ENCODE measurements at regions not wholly inside any gene's neighbourhood (a gene's known extent, or its start where the extent isn't known, plus 50 kb on each side); places are given as distances from the start of the nearest gene placed in this dataset.
"Not testable (repeated sequence)": the region's sequence is repeated elsewhere in the genome, so short reads cannot be mapped to it uniquely, and the experiment has no call there.

GRCh38 chr10:20596065-20596755 is 300.9 kb downstream of the NEBL start:
- Histone ChIP-seq H3K9ac (ENCODE audit: insufficient read depth in 1 of 2, low read length in 2 of 2) (no peak overlapping the region), H3K4me1 (ENCODE audit: control insufficient read depth in 5 of 5, insufficient read depth in 5 of 5, low read length in 5 of 5) (peaks cover 0 to 12% (median 0%) of the 10 kb centered on the region in 5 donors), H3K27me3 (ENCODE audit: control insufficient read depth in 3 of 3, insufficient read depth in 3 of 3, low read length in 2 of 3) (no peaks in the 10 kb centered on the region), H3K4me3 (no peak overlapping the region), H3K27ac (ENCODE audit: low read depth in 1 of 2, low read length in 1 of 2) (no peak overlapping the region), H3K9me3 (ENCODE audit: control insufficient read depth in 4 of 4, insufficient read depth in 3 of 4, low read length in 3 of 4) (no peaks in the 10 kb centered on the region), H3K36me3 (ENCODE audit: control insufficient read depth in 4 of 4, insufficient read depth in 4 of 4, low read length in 4 of 4) (no peaks in the 10 kb centered on the region)
- no peak for ATAC-seq (ENCODE audit: insufficient read depth, low FRiP score)
- DNase-seq = no peak
- WGBS, 2 donors = 68 to 91% methylated on average over 1 of the region's 1 CpG
- no peak for TF ChIP-seq CTCF (IDR thresholded peaks at IDR 0.05; ENCODE audit: control extremely low read depth, extremely low read depth)

- 82 to 89% methylated on average over 3 of the region's 3 CpGs for WGBS, 2 donors
- Histone ChIP-seq H3K27ac (ENCODE audit: low read depth in 1 of 2, low read length in 1 of 2) (no peak overlapping the region), H3K36me3 (ENCODE audit: control insufficient read depth in 4 of 4, insufficient read depth in 4 of 4, low read length in 4 of 4) (no peaks in the 10 kb centered on the region), H3K9me3 (ENCODE audit: control insufficient read depth in 4 of 4, insufficient read depth in 3 of 4, low read length in 3 of 4) (no peaks in the 10 kb centered on the region), H3K9ac (ENCODE audit: insufficient read depth in 1 of 2, low read length in 2 of 2) (no peak overlapping the region), H3K27me3 (ENCODE audit: control insufficient read depth in 3 of 3, insufficient read depth in 3 of 3, low read length in 2 of 3) (no peaks in the 10 kb centered on the region), H3K4me3 (no peak overlapping the region), H3K4me1 (ENCODE audit: control insufficient read depth in 5 of 5, insufficient read depth in 5 of 5, low read length in 5 of 5) (peaks cover 0 to 7% (median 0%) of the 10 kb centered on the region in 5 donors)
- TF ChIP-seq CTCF (IDR thresholded peaks at IDR 0.05; ENCODE audit: control extremely low read depth, extremely low read depth) = no peak
- DNase-seq = peak; percentile 35 to 40 (median 38)
- no peak for ATAC-seq (ENCODE audit: insufficient read depth, low FRiP score)
Observed at GRCh38 chr10:20593649-20594048, 303.5 kb downstream of the NEBL start.

GRCh38 chr10:20582041-20582440 is 315.1 kb downstream of the NEBL start:
- no peak overlapping the region for H3K27ac ChIP-seq (ENCODE audit: low read depth in 1 of 2, low read length in 1 of 2)
- DNase-seq (no peak), ATAC-seq (ENCODE audit: insufficient read depth, low FRiP score) (no peak)
- H3K9ac ChIP-seq (ENCODE audit: insufficient read depth in 1 of 2, low read length in 2 of 2) = no peak overlapping the region
- no peaks in the 10 kb centered on the region for H3K36me3 ChIP-seq (ENCODE audit: control insufficient read depth in 4 of 4, insufficient read depth in 4 of 4, low read length in 4 of 4)
- H3K4me1 ChIP-seq (ENCODE audit: control insufficient read depth in 5 of 5, insufficient read depth in 5 of 5, low read length in 5 of 5) = peaks cover 0 to 9% (median 0%) of the 10 kb centered on the region in 5 donors
- H3K27me3 ChIP-seq (ENCODE audit: control insufficient read depth in 3 of 3, insufficient read depth in 3 of 3, low read length in 2 of 3) = no peaks in the 10 kb centered on the region
- no peak for TF ChIP-seq CTCF (IDR thresholded peaks at IDR 0.05; ENCODE audit: control extremely low read depth, extremely low read depth)
- no peak overlapping the region for H3K4me3 ChIP-seq
- WGBS, 2 donors = 92 to 96% methylated on average over 1 of the region's 1 CpG
- peaks cover 0 to 13% (median 9%) of the 10 kb centered on the region in 4 donors for H3K9me3 ChIP-seq (ENCODE audit: control insufficient read depth in 4 of 4, insufficient read depth in 3 of 4, low read length in 3 of 4)

GRCh38 chr10:20573924-20574323 is 323.2 kb downstream of the NEBL start:
- H3K9ac ChIP-seq (ENCODE audit: insufficient read depth in 1 of 2, low read length in 2 of 2) = no peak overlapping the region
- TF ChIP-seq CTCF (IDR thresholded peaks at IDR 0.05; ENCODE audit: control extremely low read depth, extremely low read depth) = no peak
- WGBS, 2 donors = 71 to 85% methylated on average over 2 of the region's 2 CpGs
- peaks cover 0 to 13% (median 0%) of the 10 kb centered on the region in 5 donors for H3K4me1 ChIP-seq (ENCODE audit: control insufficient read depth in 5 of 5, insufficient read depth in 5 of 5, low read length in 5 of 5)
- no peak overlapping the region for H3K4me3 ChIP-seq
- H3K27me3 ChIP-seq (ENCODE audit: control insufficient read depth in 3 of 3, insufficient read depth in 3 of 3, low read length in 2 of 3) = no peaks in the 10 kb centered on the region
- H3K36me3 ChIP-seq (ENCODE audit: control insufficient read depth in 4 of 4, insufficient read depth in 4 of 4, low read length in 4 of 4) = no peaks in the 10 kb centered on the region
- ATAC-seq (ENCODE audit: insufficient read depth, low FRiP score) (no peak), DNase-seq (no peak)
- no peak overlapping the region for H3K27ac ChIP-seq (ENCODE audit: low read depth in 1 of 2, low read length in 1 of 2)
- peaks cover 0 to 5% (median 0%) of the 10 kb centered on the region in 4 donors for H3K9me3 ChIP-seq (ENCODE audit: control insufficient read depth in 4 of 4, insufficient read depth in 3 of 4, low read length in 3 of 4)

- WGBS, 2 donors = 82 to 92% methylated on average over 7 of the region's 7 CpGs
- not testable (repeated sequence) for DNase-seq
Observed at GRCh38 chr10:20555990-20556389, 341.1 kb downstream of the NEBL start.

More at GRCh38 chr10:20555990-20556389, 341.1 kb downstream of the NEBL start:
- not testable (repeated sequence) for H3K27ac ChIP-seq (ENCODE audit: low read depth in 1 of 2, low read length in 1 of 2); ATAC-seq (ENCODE audit: insufficient read depth, low FRiP score); H3K9me3 ChIP-seq (ENCODE audit: control insufficient read depth in 4 of 4, insufficient read depth in 3 of 4, low read length in 3 of 4); H3K27me3 ChIP-seq (ENCODE audit: control insufficient read depth in 3 of 3, insufficient read depth in 3 of 3, low read length in 2 of 3); H3K4me1 ChIP-seq (ENCODE audit: control insufficient read depth in 5 of 5, insufficient read depth in 5 of 5, low read length in 5 of 5); H3K4me3 ChIP-seq; H3K9ac ChIP-seq (ENCODE audit: insufficient read depth in 1 of 2, low read length in 2 of 2); H3K36me3 ChIP-seq (ENCODE audit: control insufficient read depth in 4 of 4, insufficient read depth in 4 of 4, low read length in 4 of 4)
